ENCODE measurements at regions not wholly inside any gene's neighbourhood (a gene's known extent, or its start where the extent isn't known, plus 50 kb on each side); places are given as distances from the start of the nearest gene placed in this dataset.
"Not testable (repeated sequence)": the region's sequence is repeated elsewhere in the genome, so short reads cannot be mapped to it uniquely, and the experiment has no call there.

DNA sequence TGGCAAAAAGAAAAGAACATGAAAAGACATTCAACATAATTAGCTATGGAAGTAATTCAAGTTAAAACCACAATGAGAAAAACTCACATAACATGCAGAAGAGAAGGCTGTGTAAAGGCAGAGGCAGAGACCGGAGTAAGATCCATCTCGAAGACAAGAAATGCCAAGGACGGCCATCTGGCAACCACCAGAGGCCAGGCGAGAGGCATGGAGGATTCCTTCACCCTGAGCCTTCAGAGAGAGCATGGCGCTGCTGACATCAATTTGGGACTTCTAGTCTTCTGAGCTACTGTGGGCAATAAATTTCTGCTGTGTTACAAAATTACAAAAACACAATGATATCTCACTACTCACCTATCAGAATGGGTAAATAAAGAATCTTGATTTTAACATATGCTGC, 381.0 kb downstream of the TSHZ3 start:
- no peak overlapping the region for H3K4me3 Mint-ChIP-seq
- peaks cover 7% of the 10 kb centered on the region for H3K9me3 Mint-ChIP-seq
- TF ChIP-seq, protein P1, sequence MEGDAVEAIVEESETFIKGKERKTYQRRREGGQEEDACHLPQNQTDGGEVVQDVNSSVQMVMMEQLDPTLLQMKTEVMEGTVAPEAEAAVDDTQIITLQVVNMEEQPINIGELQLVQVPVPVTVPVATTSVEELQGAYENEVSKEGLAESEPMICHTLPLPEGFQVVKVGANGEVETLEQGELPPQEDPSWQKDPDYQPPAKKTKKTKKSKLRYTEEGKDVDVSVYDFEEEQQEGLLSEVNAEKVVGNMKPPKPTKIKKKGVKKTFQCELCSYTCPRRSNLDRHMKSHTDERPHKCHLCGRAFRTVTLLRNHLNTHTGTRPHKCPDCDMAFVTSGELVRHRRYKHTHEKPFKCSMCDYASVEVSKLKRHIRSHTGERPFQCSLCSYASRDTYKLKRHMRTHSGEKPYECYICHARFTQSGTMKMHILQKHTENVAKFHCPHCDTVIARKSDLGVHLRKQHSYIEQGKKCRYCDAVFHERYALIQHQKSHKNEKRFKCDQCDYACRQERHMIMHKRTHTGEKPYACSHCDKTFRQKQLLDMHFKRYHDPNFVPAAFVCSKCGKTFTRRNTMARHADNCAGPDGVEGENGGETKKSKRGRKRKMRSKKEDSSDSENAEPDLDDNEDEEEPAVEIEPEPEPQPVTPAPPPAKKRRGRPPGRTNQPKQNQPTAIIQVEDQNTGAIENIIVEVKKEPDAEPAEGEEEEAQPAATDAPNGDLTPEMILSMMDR (IDR thresholded peaks at IDR 0.05) = no peak
- H3K27me3 Mint-ChIP-seq (ENCODE audit: low read depth, poor library complexity) = no peaks in the 10 kb centered on the region
- no peak overlapping the region for H3K27ac Mint-ChIP-seq
- no peaks in the 10 kb centered on the region for H3K4me1 Mint-ChIP-seq
- no peaks in the 10 kb centered on the region for H3K36me3 Mint-ChIP-seq (ENCODE audit: low read depth)
- no peak for DNase-seq

DNA sequence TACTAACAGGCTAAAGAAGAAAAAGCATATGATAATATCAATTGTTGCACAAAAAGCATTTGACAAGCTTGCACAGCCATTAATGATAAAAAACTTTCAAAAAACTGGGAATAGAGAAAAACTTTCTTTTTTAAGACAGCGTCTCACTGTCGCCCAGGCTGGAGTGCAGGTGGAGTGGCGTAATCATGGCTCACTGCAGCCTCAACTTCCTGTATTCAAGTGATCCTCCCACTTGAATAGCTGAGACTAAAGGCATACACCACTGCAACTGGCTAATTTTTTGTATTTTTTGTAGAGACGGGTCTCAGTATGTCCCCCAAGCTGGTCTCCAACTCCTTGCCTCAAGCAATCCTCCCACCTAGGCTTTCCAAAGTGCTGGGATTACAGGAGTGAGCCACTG, 382.8 kb downstream of the TSHZ3 start:
- H3K9me3 Mint-ChIP-seq = peaks cover 18% of the 10 kb centered on the region
- no peaks in the 10 kb centered on the region for H3K27me3 Mint-ChIP-seq (ENCODE audit: low read depth, poor library complexity)
- TF ChIP-seq, protein P1 (IDR thresholded peaks at IDR 0.05) = no peak
- H3K27ac Mint-ChIP-seq = no peak overlapping the region
- H3K36me3 Mint-ChIP-seq (ENCODE audit: low read depth) = no peaks in the 10 kb centered on the region
- no peaks in the 10 kb centered on the region for H3K4me1 Mint-ChIP-seq
- no peak for DNase-seq
- no peak overlapping the region for H3K4me3 Mint-ChIP-seq

DNA sequence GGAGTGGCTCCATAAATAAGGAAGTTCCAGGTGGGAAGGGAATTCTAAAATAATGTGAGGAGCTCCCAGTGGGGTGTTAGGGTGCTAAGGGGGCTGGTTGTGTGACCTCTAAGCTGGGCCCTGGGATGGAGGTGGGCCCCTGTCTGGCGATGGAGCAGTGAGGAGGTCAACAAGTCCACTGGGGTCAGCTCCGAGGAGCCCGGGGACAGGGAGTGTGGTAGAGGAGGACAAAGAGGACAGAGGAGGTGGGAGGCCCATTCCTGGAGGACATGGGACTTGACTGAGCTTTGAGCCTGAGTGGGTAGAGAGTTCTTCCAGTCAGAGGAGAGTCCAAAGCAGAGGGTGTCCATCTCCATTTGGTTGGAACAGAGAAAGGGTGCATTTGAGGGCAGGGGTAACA, 390.2 kb downstream of the TSHZ3 start:
- TF ChIP-seq, protein P1 (IDR thresholded peaks at IDR 0.05) = no peak
- no peak for DNase-seq
- Mint-ChIP-seq H3K36me3 (ENCODE audit: low read depth) (no peaks in the 10 kb centered on the region), H3K27ac (no peak overlapping the region), H3K9me3 (peaks cover 25% of the 10 kb centered on the region), H3K27me3 (ENCODE audit: low read depth, poor library complexity) (peaks cover 4% of the 10 kb centered on the region), H3K4me3 (no peak overlapping the region), H3K4me1 (peaks cover 10% of the 10 kb centered on the region)

DNA sequence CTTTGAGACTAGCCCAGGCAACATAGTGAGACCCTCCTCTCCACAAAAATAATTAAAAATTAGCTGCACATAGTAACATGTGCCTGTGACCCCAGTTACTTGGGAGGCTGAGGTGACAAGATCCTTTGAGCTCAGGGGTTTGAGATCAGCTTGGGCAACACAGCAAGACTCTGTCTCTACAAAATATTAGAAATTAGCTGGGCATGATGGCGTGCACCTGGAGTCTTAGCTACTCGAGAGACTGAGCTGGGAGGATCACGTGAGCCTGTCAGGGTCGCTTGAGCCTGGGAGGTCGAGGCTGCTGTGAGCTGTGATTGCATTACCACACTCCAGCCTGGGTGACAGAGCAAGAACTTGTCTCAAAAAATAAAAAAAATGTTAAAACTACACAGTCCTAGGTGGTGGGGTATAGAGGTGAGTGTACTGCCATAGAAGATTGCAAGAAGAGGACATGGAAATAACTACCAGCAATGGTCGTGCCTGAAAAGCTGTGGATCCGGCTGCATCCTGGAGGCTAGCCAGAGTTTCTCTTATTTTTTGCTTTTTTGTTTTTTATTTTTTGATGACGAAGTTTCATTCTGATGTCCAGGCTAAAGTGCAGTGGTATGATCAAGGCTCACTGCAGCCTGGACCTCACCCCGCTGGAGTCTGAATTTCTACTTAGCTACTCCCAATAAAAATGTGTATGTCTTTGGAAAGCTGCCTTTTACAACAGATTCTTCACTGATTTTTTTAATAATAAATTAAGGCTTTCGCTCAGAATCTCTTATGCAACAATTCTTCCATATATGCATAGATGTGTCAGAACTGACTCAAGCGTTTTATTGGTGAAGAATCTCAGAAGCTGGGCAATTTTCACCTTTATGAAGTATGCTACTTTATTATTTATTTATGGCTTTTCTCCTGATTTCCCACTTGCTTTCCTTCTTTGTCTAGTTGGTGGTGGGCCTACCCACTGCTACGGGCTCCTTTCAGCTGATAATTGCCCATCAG, 393.8 kb downstream of the TSHZ3 start:
- TF ChIP-seq, protein P1 (IDR thresholded peaks at IDR 0.05) = no peak
- H3K9me3 Mint-ChIP-seq = peaks cover 3% of the 10 kb centered on the region
- no peak overlapping the region for H3K4me3 Mint-ChIP-seq
- peaks cover 4% of the 10 kb centered on the region for H3K27me3 Mint-ChIP-seq (ENCODE audit: low read depth, poor library complexity)
- H3K36me3 Mint-ChIP-seq (ENCODE audit: low read depth) = no peaks in the 10 kb centered on the region
- no peak for DNase-seq
- peaks cover 10% of the 10 kb centered on the region for H3K4me1 Mint-ChIP-seq
- no peak overlapping the region for H3K27ac Mint-ChIP-seq

DNA sequence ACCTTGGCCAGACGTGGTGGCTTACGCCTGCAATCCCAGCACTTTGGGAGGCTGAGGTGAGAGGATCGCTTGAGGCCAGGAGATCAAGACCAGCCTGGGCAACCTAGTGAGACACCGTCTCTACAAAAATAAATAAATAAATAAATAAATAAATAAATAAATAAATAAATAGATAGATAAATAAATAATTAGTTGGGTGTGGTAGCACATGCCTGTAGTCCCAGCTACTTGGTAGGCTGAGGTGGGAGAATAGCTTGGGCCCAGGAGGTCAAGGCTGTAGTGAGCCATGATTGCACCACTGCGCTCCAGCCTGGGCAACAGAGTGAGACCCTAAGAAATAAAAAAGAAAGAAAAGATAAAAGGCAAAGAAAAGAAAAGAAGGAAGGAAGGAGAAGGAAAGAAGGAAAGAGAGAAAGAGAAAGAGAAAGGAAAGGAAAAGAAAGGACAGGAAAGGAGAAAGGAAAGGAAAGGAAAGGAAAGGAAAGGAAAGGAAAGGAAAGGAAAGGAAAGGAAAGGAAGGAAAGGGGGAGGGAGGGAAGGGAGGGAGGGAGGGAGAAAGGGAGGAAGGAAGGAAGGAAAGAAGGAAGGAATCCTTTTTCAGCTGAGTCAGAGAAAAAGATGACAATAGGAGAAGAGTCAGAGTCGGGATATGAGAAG, 404.8 kb downstream of the TSHZ3 start:
- not testable (repeated sequence) for H3K9me3 Mint-ChIP-seq; DNase-seq; H3K36me3 Mint-ChIP-seq (ENCODE audit: low read depth); H3K4me3 Mint-ChIP-seq; H3K27ac Mint-ChIP-seq
- peaks cover 15% of the 10 kb centered on the region for H3K4me1 Mint-ChIP-seq
- peaks cover 16% of the 10 kb centered on the region for H3K27me3 Mint-ChIP-seq (ENCODE audit: low read depth, poor library complexity)

DNA sequence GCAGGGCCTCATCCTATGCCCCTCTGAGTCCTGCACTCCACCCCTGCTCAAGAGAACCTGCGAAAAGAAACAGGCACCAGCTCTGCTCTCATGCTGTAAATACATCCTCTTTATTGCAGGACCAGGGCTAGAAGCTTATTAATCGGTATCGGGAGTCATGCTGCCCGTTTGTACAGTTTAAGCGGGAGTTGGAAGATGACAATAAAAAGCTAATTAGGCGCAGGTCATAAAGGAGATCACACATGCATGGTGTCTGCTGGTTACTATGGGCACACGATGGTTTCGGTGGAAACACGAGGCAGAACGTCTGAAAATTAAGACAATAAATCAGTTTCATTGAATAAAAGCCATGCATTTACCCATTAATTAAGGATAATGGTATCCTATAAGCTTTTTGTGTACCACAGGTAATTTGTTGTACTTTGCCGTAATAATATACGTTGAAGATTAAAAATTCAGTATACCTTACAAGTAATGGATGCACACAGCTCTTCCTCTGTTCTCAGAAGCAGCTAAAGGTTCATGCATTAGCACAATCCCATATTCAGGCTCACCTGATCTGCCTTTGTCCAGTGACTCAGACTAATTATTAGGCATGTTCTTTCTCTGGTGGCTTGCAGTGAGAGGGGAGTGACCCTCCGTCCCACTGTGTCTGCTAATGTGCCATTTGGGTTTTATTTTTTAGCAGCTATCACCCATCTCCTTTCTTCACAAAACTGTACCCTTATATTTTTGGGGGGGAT, 406.0 kb downstream of the TSHZ3 start:
- no peak overlapping the region for H3K4me3 Mint-ChIP-seq
- H3K27me3 Mint-ChIP-seq (ENCODE audit: low read depth, poor library complexity) = peaks cover 16% of the 10 kb centered on the region
- no peak for DNase-seq
- peaks cover 15% of the 10 kb centered on the region for H3K4me1 Mint-ChIP-seq
- TF ChIP-seq, protein P1 (IDR thresholded peaks at IDR 0.05) = no peak
- H3K27ac Mint-ChIP-seq = no peak overlapping the region
- no peaks in the 10 kb centered on the region for H3K36me3 Mint-ChIP-seq (ENCODE audit: low read depth)
- H3K9me3 Mint-ChIP-seq = peaks cover 14% of the 10 kb centered on the region

Measured in nephron progenitor cell (in vitro differentiated cells).